RCC 7860 (cell line): ENCODE measurements at regions not wholly inside any gene's neighbourhood (a gene's known extent, or its start where the extent isn't known, plus 50 kb on each side); places are given as distances from the start of the nearest gene placed in this dataset.

Experiments
- DNase-seq: peaks from one replicate; pipeline ENCODE4 v3.0.0-alpha.2; 2015; ENCODE audit warnings: low spot score
- FAIRE-seq: peaks from 2 replicates; lab custom pipeline; 2012; peaks lifted over from hg19 to GRCh38; lab: Jason Lieb, UNC

DNA sequence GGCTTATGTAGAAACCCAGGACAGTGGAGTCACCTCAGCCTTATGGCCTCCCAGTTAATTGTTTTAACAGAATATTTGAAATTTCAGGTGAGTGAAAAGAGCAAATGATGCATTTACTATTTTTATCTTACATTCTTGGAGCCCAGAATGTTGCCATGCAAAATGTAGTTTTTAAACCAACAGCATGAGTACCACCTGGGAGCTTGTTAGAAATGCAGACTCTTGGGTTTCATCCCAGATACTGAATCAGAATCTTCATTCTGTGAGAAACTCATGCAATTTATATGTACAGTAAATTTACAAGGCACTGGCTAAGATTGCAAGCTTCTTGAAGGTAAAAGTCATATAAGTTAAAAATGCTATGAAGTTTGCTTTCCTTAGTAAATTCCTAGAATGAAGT is 654.5 kb upstream of the CDH2 start:
- DNase-seq (no peak), FAIRE-seq (no peak)

DNA sequence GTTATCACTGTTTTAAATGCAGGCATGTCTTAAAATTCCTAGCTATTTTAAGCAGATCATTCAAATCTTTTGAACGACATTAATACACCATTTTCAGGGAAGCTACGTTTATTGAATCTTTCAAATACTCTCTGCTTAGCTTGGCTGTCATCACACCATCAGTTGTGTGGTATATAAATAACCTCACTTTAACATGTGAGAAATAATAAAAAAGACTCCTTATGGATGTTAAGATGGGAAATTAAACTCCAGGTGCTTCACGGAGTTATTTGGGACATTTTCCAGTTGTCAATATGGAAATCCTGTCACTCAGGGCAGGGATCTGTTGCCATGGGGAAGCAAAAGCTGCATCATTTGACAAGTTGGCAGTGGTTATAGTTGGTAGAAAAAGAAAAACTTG is 649.2 kb upstream of the CDH2 start:
- no peak for FAIRE-seq
- DNase-seq, result no peak

DNA sequence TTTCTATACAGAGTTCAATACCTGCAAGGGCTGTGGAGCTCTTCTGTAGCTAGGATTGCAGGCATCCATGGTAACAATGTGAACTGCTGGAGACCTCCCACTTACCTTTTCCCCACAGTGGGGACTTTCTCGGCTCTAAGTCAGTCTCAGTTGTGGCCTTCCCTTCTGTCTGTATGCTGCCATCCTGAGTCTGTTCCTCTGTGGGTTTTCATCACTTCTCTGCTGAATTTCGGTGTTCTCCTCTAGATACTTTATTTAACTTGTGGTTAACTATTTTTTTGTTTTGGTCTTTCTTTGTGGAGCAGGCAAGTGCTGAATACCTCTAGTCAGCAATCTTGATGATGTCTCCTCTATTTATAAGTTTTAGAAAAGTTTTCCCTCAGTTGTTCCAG is 647.2 kb upstream of the CDH2 start:
- no peak for FAIRE-seq
- DNase-seq, result no peak

DNA sequence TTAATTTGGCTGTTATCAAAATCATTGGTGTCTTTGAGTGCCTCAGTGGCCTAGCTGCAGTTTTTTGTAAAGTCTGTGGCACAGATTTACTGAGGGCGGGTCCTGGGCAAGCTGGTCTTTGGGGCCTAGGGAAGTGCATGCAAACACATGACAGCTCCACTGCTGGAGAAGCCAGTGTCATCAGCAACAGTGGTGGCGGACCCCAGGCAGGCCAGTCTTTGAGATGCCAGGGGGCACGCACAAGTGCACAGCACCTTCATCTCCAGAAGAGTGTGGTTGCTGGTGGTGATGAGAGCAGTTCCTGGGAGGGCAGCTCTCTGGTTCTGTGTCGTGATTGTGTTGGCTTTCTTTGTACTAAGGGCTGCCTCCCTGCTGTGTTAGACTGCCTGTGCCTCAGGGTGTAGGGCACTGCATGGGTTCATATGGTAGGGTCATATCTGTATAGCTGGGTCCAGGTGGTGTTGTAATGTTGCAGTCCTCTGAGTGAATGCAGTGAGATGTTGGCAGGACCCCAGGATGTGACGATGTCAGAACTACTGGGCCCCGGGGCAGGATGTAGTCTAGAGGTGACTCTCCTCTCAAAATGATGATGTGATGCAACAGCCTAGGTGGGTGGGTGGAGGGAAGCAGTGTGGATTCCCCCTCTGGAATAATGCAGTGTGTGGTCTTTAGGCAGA is 646.7 kb upstream of the CDH2 start:
- FAIRE-seq (no peak), DNase-seq (no peak)

DNA sequence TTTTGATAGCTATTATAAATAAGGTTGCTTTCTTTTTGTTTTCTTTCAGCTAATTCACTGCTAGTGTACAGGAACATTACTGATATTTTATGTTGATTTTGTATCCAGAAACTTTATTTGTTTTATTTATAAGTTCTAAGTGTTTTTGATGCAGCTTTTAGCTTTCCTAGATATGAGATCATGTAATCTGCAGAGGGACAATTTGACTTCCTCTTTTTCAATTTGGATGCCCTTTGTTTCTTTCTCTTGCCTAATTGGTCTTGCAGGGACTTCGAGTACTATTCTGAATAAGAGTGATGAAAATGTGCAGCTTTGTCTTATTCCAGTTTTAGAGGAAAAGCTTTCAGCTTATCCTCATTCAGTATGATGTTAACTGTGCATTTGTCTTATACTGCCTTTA is 643.4 kb upstream of the CDH2 start:
- FAIRE-seq (no peak), DNase-seq (no peak)

DNA sequence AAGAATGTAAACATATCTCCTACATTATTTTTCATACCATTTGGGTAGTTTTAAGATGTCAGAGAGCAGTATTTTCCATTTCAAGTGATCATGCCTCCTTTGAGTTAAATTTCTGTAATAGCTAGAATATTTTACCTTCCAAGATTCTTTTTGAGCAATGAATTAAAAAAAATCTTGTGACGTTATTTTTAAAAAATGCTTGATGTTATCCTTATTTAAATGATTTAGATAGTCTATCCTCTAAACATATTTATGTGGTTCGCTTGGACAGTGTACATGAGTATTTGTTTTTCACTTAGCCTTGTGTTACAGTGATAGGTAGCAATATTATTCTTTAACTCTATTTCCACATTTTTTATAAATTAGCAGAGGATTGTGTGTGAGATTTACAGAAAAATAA is 639.2 kb upstream of the CDH2 start:
- DNase-seq, result no peak
- FAIRE-seq, result no peak

GRCh38 chr18:28814365-28814764 is 637.4 kb upstream of the CDH2 start:
- no peak for FAIRE-seq
- DNase-seq, result no peak

DNA sequence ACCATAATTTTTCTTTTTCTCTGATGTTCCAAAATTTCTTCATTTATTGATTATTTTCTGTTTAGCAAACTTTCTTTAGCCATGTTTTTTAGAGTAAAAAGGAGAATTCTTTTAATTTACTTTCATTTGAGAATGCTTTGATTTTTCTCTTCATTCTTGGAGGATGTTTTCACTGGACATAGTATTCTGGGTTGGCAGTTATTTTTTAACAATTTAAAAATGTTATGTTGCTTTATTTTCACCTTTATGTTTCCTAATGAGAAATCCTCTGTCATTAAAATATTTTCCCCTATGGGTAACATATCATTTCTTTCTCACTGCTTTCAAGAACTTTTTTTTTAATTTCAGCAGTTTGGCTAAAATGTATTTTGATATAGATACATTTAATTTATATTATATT is 631.4 kb upstream of the CDH2 start:
- FAIRE-seq (no peak), DNase-seq (no peak)

DNA sequence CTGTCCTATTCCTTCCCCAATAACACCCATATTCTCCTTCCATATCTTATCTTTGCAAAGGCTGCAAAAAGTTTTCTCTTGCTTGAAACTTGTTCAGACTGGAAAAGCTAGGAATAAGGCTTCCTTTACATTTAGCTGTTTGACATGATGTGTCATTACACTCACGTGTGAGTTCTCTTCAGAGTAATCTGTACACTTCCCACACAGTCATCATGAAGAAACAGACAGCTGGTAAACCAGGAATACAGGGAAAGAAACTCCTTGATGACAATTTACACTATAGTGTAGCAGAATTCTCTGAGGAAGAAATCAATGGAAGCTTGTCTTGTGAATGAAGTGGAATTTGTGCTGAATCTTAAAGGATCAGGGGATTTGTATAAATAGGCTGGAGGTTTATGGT is 628.6 kb upstream of the CDH2 start:
- FAIRE-seq (no peak), DNase-seq (no peak)

DNA sequence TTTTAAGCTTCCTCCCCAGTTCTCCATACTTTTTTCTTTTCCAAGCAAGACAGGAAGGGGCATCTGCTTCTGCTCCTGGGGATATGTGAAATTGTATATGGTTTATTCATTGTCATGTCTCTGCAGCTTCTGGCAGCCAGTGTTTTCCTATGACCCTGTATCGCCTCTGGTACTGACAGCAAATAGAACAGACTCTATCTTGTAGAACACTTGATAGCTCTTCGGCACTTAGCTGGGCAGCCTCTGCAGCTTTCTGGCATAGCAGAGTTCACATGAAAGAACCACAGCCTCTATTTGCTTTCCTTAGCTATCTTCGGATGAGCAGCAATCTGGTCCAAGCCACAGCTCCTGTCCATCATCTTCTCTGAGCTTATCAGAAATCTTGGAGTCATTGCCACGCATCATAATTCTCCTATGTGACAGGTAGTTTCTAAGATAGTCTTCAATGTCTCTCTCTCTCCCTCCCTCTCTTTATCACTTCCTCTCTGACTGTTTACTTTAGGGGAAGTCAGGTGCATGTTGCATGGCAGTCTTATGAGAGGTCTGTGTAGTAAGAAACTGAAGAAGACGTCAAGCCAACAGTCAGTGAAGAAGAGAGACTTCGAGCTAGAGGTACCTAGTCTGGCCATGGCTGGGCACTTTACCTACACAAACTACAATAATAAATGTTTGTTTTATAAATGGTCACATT is 627.7 kb upstream of the CDH2 start:
- DNase-seq (no peak), FAIRE-seq (no peak)

- no peak for DNase-seq
- no peak for FAIRE-seq
These were observed 625.6 kb upstream of the CDH2 start for GRCh38 chr18:28802546-28802945.

DNA sequence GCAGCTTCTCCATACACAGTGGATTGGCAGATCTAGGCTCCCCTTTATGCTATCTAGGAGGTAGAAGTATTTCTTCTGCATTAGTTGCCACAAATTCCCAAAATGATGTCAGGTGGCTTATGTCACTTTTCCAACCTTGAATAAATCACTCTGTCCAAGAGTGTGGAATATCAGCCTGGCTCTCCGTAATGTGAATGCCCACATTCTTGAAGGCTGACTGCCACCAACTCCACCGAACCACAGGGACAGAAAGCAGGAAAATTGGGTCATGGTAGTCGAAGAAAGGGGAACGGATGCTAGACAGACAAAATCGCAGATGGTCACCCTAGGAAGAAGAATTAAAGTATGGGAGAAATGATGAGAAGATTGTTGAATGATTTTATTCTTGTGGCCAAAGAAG is 624.9 kb upstream of the CDH2 start:
- no peak for DNase-seq
- FAIRE-seq, result no peak

DNA sequence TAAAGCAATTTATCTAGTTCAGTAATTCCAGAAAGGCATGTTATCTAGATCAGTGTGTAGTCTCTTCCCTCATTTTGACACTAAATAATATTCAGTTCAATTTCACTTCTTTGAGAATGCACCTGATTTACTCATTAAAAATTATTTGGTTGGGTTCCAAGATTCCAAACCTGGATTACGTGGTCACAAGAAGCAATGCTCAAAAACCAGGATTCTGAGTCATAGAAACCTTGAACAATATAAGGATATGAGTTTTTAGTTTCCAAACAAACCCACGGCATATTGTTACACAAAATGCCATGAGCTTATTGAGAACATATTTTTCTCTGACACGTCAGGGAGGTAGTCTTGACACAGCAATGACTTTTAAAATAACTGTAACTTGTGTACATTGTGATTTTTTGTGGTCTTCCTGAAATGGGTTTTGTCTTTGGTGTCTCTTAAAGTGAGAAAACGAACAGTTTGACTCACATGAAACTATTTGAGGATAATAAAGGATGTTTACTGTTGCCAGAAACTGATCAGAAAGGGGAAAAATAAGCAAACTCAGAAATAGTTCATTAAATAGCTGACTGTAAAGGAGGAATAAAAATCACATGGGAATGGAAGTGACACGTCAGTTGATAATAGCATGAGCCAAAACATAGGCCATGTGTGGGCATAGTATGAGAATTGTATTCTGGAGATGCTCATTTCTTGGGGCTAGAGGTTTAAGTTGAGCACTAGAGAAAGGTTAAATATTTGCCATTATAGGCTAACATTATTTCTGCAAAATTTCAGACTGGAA is 617.7 kb upstream of the CDH2 start:
- FAIRE-seq (peak; percentile 21), DNase-seq (peak; percentile 36)

DNA sequence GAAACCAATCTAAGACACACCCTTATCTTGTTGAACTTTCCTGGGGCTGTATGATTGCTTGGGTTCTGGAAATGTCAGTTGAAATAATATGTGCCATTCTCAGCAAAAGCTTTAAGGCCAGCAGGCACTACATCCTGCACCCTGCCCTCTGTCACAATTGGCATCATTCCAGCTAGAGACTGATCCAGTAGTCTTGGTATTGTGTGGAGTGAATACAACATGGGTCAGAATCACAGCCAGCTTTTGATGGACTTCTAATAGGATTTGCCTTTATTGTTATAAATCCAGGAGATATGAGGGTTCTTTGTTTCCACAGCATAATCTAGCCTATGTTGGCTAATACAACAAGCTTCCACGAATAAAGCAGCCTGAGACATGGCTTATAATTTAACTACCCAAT is 617.0 kb upstream of the CDH2 start:
- no peak for DNase-seq
- no peak for FAIRE-seq

GRCh38 chr18:28792404-28793086 is 615.6 kb upstream of the CDH2 start:
- DNase-seq (no peak), FAIRE-seq (no peak)

DNA sequence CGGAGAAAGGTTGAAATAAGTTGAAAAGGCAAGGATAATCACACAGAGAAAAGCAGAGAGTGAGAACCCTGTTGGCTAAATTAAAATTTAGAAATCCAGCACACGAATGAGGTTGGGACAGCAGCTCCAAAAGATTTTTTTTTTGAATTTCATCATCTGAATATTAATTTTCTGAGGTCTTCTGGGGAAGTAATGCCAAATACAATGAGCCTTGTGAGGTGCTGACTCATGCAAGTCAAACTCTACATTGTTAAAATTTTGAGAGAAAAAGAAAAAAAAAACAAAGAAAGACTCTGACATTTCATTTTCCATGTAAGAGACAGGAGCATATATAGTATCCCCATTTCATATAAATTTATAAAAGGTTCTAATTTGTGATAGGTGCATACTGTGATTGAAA is 614.2 kb upstream of the CDH2 start:
- DNase-seq (no peak), FAIRE-seq (no peak)

GRCh38 chr18:28789502-28789901 is 612.6 kb upstream of the CDH2 start:
- FAIRE-seq (no peak), DNase-seq (no peak)

DNA sequence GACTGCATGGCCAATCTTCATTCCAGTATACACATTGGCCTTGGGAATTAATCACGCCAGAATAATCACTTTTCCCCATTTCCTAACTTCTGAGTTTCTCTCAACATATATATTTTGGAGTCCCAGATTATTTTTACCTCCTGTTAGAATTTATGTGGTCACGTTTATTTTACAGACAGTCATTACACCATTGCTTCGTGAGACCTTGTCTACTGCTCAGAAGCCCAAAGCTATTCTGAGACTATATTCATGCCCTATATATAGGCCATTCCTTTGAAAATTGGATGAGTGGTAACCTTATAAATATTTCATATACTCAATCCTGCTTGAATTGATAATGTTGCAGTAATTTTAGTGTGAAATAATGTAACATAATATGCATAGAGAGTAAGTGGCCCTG is 610.0 kb upstream of the CDH2 start:
- DNase-seq (no peak), FAIRE-seq (no peak)

DNA sequence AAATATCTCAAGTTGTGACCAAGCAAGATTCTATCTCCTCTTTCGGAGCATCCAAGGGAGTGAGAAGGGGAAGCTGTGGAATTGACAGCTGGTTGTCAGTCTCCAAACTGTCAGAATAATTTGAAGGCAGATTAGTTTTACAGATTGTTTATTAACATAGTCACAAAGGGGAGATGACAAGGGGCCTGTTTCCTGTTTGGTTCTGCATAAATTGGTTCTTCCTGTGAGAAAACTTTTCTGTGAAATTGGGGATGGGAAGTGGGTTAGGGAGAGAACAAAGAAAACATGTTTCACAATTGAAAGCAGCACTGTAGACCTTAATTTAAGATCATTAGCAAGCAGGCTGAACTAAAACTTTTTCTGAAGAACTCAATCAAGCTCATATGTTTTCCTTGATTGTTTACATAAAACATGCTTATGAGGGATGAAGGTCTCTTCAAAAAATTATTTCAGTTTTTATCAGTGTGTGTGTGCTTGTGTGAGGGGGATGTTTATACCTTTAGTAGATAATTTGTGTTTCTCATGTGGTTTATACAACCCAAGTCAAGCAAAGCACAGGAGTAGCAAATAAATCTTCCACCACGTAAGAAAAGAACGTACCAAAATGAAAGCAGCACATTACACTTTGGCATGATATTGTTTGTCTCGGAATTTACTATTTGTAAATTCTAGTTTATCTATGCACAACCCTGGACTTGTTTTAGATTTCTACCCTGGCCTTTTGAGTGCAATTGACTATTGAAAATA is 604.9 kb upstream of the CDH2 start:
- DNase-seq (no peak), FAIRE-seq (no peak)

GRCh38 chr18:28778706-28779105 is 601.8 kb upstream of the CDH2 start:
- no peak for DNase-seq
- no peak for FAIRE-seq

GRCh38 chr18:28777756-28778155 is 600.8 kb upstream of the CDH2 start:
- DNase-seq (no peak), FAIRE-seq (no peak)
